HG03039 (cell line): ENCODE measurements at regions not wholly inside any gene's neighbourhood (a gene's known extent, or its start where the extent isn't known, plus 50 kb on each side); places are given as distances from the start of the nearest gene placed in this dataset.
"Not testable (repeated sequence)": the region's sequence is repeated elsewhere in the genome, so short reads cannot be mapped to it uniquely, and the experiment has no call there.

ENCODE experiments used
- ATAC-seq: cut with Tn5 transposase; IDR thresholded peaks from one replicate; pipeline ENCODE4 v1.9.1; 2021; ENCODE audit warnings: mild to moderate bottlenecking, moderate library complexity; ENCODE audit not compliant: unreplicated experiment

DNA sequence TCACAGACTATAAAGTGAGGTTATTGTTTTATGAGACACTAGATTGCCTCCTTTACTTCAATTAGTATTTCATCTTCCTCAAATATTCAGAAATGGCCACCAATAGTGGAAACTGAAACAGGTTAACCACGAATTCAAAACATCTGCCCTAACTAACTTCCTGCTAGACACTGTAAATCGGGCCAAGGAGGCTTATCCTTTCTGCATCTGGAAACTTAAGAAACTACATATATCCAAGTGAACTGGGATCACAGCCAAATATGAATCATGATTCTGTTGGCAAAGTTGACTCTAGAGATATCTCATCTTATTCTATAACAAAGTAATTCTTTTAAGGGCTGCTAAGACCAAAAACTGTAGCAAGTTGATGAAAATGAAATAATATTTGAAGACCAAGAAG, 136.6 kb upstream of the ZC3H15 start:
- ATAC-seq, result no peak

DNA sequence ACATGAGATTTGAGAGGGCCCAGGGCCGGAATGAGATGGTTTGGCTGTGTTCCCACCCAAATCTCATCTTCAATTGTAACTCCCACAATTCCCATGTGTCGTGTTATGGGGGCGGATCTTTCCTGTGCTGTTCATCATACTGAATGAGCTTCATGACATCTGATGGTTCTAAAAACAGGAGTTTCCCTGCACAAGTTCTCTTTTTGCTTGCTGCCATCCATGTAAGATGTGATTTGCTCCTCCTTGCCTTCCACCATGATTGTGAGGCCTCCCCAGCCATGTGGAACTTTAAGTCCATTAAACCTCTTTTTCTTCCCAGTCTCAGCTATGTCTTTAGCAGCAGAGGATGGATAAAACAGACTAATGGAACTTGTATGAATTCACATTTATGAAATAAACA, 131.9 kb upstream of the ZC3H15 start:
- ATAC-seq, result not testable (repeated sequence)

DNA sequence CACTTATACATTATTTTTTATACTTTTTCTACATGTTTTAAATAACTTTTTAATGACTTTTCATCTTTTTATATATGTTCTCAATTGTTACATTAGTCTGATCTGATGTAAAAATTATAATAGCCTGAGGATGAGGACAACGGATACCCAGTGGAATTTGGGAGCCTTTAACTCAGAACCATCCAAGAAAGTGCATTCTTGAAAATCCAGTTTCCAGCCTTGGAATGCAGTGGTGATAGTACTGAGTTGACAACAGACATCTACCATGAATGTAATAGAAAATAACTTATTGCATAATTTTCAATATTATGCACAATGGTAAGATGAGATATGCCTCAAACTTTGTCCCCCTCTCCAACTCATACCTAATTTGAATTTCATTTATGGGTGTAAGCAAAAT, 120.7 kb upstream of the ZC3H15 start:
- no peak for ATAC-seq

DNA sequence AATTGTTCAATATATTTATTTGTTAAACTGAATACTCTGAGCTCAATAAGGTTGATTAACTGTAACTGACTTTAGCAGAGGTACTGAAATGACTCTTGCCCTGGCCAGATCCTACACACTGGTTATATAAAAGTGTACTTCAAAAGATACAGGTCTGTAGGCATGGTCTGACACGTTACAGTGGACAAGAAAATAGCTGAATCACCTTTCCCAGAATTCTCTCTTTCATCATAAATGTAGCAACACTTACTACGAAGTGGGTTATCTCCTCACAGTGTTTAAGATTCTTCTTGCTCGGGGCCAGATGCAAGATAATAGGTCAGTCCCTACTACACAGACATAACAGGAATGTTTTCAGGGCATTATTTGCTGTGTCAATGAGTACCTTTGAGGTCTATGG, 107.0 kb upstream of the ZC3H15 start:
- ATAC-seq, result no peak

DNA sequence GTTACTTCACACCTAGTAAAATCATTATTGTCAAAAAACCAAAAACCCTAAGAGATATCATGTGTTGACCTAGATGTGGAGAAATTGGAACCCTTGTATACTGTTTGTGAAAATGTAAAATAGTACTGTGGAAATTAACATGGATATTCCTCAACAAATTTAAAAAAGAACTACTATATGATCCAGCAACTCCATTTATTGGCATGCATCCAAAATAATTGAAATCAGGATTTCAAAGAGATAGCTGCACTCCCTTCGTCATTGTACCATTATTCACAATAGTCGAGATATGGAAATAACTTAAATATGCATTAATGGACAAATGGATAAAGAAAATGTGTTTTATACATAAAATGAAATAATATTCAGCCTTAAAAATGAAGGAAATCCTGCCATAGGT, 105.3 kb upstream of the ZC3H15 start:
- no peak for ATAC-seq

DNA sequence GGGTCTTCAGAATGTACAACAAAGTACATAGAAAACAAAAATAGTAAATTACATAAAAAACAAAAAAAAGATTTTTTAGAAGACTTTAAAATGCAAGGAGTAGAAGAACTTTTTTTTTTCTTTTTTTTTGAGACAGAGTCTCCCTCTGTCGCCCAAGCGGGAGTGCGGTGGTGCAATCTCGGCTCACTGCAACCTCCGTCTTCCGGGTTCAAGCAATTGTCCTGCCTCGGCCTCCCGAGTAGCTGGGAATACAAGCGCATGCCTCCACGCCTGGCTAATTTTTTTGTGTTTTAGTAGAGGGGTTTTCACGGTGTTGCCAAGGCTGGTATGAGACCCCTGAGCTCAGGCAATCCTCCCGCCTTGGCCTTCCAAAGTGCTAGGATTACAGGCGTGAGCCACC, 104.5 kb upstream of the ZC3H15 start:
- no peak for ATAC-seq

DNA sequence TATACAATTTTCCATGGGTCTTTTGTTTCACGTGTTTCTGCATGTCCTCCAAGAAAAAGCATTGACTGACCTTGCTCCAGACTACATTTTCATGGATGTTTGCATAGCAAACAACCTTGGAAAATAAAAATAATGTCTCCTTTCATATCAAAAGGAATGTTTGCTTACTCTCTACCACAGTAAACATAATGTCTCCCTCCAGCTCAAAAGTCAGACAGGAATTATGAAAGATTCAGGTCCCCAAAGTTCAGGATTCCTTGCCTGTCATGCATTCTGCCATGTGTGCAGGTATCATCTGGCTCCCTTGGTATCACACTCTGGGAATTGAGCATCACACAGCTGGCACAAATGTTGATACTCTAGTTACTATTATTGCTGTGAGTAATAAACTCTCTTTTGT, 103.1 kb upstream of the ZC3H15 start:
- no peak for ATAC-seq

DNA sequence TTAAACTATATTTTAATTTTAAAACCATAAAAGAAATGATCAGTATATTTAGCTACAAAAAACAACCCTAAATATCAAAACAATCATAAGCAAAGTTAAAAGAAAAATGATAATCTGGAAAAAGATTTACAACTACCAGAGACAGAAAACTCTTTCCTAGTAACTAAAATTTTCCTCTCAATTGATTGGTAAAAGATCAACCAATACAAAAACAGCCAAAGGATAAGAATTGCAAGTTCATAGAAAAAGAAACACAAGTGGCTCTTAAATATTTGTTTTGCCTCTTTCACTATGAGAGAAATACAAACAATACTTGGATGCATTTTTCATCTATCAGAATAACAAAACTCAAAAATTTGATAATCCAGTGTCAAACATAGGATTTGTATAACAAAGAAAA, 101.8 kb upstream of the ZC3H15 start:
- no peak for ATAC-seq

DNA sequence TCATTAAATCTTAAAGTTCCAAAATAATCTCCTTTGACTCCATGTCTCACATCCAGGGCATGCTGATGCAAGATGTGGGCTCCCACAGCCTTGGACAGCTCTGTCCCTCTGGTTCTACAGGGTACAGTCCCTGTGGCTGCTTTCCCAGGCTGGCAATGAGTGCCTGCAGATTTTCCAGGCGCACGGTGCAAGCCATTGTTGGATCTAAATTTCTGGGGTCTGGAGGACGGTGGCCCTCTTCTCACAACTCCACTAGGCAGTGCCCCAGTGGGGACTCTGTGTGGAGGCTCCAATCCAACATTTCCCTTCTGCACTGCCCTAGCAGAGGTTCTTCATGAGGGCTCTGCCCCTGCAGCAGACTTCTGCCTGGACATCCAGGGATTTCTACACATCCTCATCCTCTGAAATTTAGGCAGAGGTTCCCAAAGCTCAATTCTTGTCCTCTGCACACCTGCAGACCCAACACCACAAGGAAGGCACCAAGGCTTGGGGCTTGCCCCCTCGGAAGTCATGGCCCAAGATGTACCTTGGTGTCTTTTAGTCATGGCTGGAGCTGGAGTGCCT, 100.3 kb upstream of the ZC3H15 start:
- not testable (repeated sequence) for ATAC-seq

DNA sequence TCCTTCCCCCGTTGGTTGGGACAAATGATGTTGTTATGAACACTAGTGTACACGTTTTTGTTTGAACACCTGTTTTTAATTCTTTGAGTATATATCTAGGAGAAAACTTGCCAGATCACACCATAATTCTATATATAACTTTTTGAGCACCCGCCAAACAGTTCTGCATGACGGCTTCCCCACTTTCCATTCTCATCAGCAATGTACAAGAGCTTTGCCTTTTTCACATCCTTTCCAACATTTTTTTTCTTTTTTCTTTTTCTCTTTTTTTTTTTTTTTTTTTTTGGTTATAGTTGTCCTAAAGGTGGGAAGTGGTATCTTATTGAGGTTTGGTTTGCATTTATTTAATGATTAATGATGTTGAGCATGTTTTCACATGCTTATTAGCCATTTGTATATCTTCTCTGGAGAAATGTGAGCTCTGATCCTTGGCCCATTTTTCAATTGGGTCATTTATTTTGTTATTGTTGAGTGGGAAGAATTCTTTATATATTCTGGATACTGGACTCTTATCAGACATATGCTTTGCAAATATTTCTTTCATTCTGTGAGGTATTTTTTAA, 86.9 kb upstream of the ZC3H15 start:
- ATAC-seq, result no peak

DNA sequence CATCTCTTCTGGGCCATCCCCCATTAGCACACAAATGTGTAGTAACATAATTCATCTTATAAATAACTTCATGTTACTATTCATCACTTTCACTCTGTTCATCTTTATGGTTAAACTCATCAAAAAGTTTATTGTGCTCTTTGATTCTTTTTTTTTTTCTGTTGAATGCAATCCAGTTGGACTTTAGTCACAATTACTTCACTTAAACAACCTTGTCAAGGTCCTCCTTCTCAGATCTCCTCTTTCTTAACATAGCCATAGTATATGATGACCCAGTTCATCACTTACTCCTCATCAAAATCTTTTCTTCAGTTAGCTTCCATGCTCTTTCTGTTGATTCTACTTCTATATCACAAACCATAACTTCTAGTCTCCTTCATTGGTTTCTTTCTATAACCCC, 80.2 kb upstream of the ZC3H15 start:
- ATAC-seq, result no peak

DNA sequence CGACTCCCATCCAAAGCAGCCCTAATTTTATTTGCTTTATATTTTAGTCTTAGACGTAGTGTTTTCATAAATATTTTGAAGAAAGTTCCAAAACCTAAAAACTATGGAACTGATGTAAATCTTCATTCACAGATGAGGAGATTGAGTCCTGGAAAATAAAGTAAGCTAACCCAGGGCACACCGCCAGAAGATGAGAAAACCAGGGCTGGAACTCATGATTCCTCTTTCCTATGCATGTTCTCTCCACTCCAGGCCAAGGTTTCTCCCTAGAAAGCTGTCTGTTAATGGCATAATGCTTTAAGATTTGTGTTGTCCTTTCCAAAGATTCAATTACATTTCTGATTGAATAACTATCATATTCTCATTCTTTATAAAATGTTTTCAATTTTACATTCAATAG, 78.4 kb upstream of the ZC3H15 start:
- ATAC-seq, result no peak

DNA sequence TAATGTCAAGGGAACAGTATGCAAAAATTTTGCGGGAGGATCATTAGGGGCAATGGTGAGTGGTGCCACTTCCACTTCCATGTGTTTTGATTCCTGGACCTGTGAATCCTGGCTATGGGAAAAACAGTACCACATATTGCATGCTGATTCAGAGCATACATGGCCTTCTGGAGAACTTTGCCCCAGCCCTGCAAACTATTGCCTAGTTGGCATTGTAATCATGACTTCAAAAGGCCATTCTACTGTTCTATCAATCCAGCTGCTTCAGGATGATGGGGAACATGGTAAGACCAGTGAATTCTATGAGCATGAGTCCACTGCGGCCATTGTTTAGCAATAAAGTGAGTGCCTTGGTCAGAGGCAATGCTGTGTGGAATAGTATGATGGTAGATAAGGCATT, 75.3 kb upstream of the ZC3H15 start:
- no peak for ATAC-seq

DNA sequence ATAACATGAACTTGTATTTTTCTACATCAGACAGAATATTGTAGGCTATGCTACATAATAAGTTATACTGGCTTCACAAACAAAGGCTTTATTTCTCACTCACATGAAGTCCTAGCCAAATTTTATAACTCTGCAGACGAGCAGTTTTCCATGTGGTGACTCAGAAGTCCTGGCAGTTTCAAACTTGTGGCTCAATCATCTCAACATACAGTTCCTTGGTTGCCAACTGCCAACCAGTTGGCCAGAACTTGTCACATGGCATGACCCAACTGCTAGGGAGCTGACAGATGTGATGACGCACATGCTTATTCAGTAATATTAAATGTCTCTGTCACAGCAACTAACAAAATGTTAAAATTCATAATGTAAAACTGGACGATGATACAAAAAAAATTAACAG, 63.8 kb upstream of the ZC3H15 start:
- no peak for ATAC-seq

DNA sequence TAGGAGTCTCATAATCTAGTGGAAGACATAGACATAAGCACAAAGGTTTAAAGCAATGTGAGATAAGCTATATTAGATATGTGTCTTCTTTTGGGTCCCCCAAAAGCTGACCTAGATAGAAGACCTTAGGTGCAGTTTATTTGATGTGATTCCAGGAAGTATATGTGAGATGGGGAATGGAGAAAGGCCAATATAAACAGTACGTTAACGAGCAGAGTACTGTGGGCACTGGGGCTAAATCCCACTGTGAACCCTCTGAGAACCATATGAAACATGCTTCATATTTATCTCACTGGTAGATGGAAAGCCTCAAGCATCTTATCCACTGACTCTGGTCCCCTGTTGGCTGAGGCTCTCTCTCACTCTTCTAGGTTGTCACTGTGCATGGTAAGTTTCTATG, 62.6 kb upstream of the ZC3H15 start:
- no peak for ATAC-seq

DNA sequence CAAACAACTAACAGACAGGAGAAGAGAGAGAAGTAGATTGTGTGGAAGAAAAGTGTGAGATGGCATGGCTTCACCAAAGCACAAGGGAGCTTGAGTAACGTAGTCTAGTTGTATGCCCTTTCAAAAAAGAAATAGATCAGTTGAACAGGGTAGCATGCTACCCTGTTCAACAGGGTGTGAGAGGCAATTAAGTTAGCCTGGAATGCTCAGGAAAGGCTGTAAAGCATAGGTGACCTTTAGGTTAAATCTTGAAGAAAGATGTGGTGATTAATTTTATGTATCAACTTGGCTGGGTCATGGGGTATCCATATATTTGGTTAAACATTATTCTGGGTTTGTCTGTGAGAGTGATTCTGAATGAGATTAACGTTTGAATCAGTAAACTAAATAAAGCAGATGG, 61.8 kb upstream of the ZC3H15 start:
- no peak for ATAC-seq

DNA sequence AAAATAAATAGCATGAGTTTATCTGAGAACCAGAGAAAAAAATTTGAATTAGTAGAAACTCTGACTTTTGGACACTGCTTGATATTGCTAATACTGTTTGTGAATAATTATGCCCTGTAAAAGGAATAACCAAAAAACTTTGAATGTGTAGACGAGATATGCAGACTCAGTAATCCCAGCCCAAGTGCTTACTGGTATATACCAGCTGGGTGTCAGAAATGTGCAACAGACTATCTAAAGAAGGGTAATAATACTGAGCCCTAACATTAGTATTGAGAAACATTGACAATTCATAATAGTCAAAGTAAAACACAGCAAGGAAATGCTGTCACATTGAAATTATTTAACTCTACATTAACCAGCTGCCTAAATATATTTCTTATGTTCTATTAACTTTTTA, 60.5 kb upstream of the ZC3H15 start:
- ATAC-seq, result no peak

DNA sequence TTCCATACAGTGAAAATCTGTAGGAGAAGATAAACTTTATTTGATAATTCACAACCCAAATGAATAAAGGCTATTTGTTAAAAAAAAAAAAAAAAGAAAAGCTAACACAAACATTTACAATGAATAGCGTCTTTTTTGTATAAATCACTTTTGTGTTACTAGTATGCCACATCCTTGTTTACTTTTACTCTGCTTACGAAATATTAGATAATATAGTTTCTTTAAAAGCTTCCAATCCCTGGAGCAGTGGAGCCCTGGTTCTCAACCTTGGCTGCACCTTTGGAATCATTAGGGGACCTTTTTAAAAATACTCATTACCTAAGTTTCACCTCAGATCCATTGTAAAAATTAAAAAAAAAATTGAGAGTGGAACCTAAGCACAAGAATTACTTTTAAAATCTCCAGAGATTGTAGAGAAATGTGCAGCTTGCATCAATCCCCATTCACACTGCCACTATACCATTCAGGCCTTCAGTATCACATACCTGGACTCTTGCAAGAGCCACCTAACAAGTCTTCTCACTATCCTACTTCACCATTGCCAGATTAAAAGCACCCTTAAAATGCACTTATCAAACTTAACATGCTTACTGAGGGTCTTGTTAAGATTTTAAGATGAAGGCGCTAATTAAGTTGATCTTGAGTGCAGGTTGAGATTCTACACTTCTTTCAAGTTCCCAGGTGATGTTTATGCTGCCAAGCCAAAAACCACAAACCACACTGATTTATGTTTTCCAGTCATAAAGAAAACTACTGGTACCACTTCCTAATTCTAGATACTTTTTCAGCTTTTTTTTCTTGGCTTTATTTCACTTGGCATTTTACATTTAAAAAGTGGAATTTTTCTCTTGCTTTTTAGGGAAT, 59.7 kb upstream of the ZC3H15 start:
- peak; percentile 90 for ATAC-seq

DNA sequence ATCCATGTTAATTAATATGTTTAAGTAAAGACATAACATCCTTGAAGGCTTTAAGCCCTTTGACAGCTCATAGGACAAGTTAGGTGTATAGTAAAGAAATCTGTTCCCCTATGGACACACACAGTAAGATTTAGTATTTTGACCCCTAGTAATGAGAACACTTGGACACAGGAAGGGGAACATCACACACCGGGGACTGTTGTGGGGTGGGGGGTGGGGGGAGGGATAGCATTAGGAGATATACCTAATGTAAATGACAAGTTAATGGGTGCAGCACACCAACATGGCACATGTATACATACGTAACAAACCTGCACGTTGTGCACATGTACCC, 59.1 kb upstream of the ZC3H15 start:
- peak; percentile 24 for ATAC-seq

DNA sequence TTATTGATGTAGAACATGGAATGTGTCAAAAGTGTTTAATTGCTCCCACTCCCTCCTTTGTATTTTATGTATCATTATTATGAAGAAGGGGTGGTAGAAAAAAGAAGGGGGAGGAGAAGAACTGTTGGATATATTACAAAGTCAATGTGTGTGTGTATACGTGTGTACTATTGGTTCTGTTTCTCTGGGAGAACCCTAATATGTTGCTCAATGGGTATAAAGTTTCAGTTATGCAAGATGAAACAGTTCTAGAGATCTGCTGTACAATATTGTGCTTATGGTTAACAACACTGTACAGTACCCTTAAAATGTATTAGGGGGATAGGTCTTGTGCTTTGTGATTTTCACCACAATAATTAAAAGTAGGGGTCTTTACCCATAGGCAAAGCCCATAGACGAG, 58.1 kb upstream of the ZC3H15 start:
- ATAC-seq, result no peak

DNA sequence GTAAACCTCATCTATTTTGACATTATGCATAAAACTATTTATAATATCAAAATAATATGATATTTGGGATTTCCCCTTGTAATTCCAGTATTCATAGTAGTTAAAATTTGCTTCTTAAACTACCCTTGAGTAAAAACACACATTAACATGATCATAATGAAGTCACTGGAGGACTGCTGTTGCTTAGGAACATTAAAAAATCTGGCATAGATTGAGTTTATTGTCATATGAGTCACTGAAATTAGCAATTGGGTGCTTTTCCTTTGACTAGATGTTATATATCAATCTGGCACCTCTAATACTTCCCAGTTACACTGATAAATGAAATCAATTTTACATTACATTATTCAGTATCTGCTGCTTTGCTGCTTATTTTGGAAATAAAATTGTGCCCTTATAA, 57.0 kb upstream of the ZC3H15 start:
- no peak for ATAC-seq

DNA sequence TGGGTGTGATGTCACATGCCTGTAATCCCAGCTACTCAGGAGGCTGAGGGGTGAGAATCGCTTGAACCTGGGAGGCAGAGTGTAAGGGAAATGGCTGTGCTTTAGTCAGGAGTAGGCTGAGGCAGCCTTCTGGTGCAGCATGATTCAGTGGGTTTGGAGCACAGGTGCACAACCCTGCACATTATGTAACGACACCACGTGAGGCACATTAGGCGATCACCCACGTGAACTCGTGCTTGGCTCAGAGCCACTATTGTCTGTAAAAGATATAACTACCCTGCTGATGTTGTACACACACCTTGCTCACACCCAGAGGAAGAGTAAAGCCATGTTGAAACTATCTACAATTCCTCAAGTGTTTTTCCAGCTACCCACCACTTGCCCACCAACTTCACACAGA, 54.8 kb upstream of the ZC3H15 start:
- no peak for ATAC-seq

DNA sequence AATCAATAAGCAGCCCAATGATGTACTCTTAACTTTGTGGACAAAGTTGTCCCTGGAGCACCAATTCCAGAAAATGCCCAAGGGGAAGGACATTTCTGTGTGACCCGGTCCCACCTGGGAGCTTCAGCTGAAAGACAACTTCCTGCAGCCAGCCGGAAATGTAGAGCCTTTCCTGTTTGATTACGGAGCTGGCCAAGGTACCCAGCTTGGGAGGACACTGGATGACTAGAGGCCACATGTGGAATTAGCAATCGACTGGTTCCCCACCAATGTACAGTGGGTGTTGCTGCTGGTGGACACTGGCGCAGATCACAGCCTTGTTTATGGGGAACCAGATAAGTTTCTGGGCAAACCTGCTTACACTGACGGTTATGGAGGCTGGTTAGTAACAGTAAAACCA, 53.0 kb upstream of the ZC3H15 start:
- ATAC-seq, result no peak
